B cell (primary cell): ENCODE measurements at regions not wholly inside any gene's neighbourhood (a gene's known extent, or its start where the extent isn't known, plus 50 kb on each side); places are given as distances from the start of the nearest gene placed in this dataset.

ENCODE experiments used
- ATAC-seq: fragments of 200-7000 bp; cut with Tn5 transposase; one replicate; pipeline ENCODE4 v1.10.0; 2021; ENCODE audit warnings: low read depth, mild to moderate bottlenecking, moderate number of reproducible peaks, moderate library complexity
- CTCF ChIA-PET: fragments of 350-600 bp; sonication (Branson Sonifier 250); formaldehyde crosslinking; loops from one replicate; lab custom pipeline; 2021; ENCODE audit warnings: antibody characterized with exemption, inconsistent platforms; lab: Charles Lee
- POLR2A ChIA-PET: fragments of 350-600 bp; sonication (Branson Sonifier 250); formaldehyde crosslinking; loops from one replicate; lab custom pipeline; 2021; ENCODE audit warnings: antibody characterized with exemption; lab: Charles Lee
- DNase-seq: peaks from one replicate; pipeline ENCODE4 v3.0.0; 2013
- H2AFZ ChIP-seq: 2 replicates; pipeline ENCODE4 v1.6.1; 2012; ENCODE audit warnings: mild to moderate bottlenecking, low read depth, low read length; ENCODE audit not compliant: insufficient read depth, poor library complexity, severe bottlenecking
- H3K27ac ChIP-seq, 2 donors: 1 replicate in 1 of 2; 2 replicates in 1 of 2; pipeline ENCODE4 v1.5.1; 2012 to 2013; ENCODE audit warnings: low read length in 2 of 2, mild to moderate bottlenecking in 2 of 2, moderate library complexity in 1 of 2
- H3K27me3 ChIP-seq, 4 experiments: fragments of 200-600 bp in 1 of 4; sonication (generic) in 1 of 4; replicated peaks in 1 of 4; 1 replicate in 2 of 4; 2 replicates in 2 of 4; pipeline versions ENCODE4 v1.6.1 to v1.7.0; 2013 to 2016; ENCODE audit warnings: low read length in 3 of 4, mild to moderate bottlenecking in 2 of 4, mixed read lengths in 1 of 4, moderate library complexity in 1 of 4; ENCODE audit not compliant: insufficient read depth in 4 of 4, control insufficient read depth in 3 of 4; ENCODE audit errors: control extremely low read depth in 1 of 4
- H3K36me3 ChIP-seq, 2 experiments: replicated peaks in 1 of 2; 1 replicate in 1 of 2; 2 replicates in 1 of 2; pipeline versions ENCODE4 v1.6.1 to v1.7.1; 2013; ENCODE audit warnings: low read length in 1 of 2; ENCODE audit not compliant: insufficient read depth in 2 of 2, control insufficient read depth in 1 of 2; ENCODE audit errors: control extremely low read depth in 1 of 2, extremely low read depth in 1 of 2
- H3K4me1 ChIP-seq, 2 donors: fragments of 200-600 bp in 1 of 2; sonication (generic) in 1 of 2; 1 replicate in 1 of 2; 2 replicates in 1 of 2; pipeline versions ENCODE4 v1.5.1 to v1.6.1; 2013 to 2017; ENCODE audit warnings: low read length in 2 of 2; ENCODE audit not compliant: control insufficient read depth in 2 of 2, insufficient read depth in 2 of 2
- H3K4me2 ChIP-seq: replicated peaks from 2 replicates; pipeline ENCODE3; 2012; ENCODE audit warnings: mild to moderate bottlenecking, low read depth, low read length; ENCODE audit not compliant: poor library complexity, severe bottlenecking
- H3K4me3 ChIP-seq, 5 experiments: fragments of 200-600 bp in 1 of 5; sonication (generic) in 1 of 5; 1 replicate in 3 of 5; 2 replicates in 2 of 5; pipeline versions ENCODE4 v1.5.1 to v1.7.0; 2011 to 2016; ENCODE audit warnings: low read length in 4 of 5, mild to moderate bottlenecking in 4 of 5, low read depth in 2 of 5, control low read depth in 1 of 5, moderate library complexity in 1 of 5; ENCODE audit not compliant: insufficient read depth in 1 of 5; ENCODE audit errors: control extremely low read depth in 1 of 5, extremely low read depth in 1 of 5
- H3K79me2 ChIP-seq: fragments of 200-600 bp; sonication (generic); one replicate; pipeline ENCODE4 v1.6.0; 2016; ENCODE audit warnings: low read length; ENCODE audit not compliant: control insufficient read depth, insufficient read depth
- H3K9ac ChIP-seq: fragments of 200-600 bp; sonication (generic); 2 replicates; pipeline ENCODE4 v1.6.1; 2017; ENCODE audit warnings: mild to moderate bottlenecking, low read length, moderate library complexity
- H3K9me3 ChIP-seq, 3 donors: one replicate each; pipeline versions ENCODE4 v1.6.1 to v1.7.1; 2013; ENCODE audit warnings: low read length in 2 of 3; ENCODE audit not compliant: control insufficient read depth in 2 of 3, insufficient read depth in 1 of 3; ENCODE audit errors: control extremely low read depth in 1 of 3
- H4K20me1 ChIP-seq: 2 replicates; pipeline ENCODE4 v1.6.0; 2012; ENCODE audit warnings: mild to moderate bottlenecking, low read length; ENCODE audit not compliant: insufficient read depth, control insufficient read depth, poor library complexity, severe bottlenecking
- H3K27ac Mint-ChIP-seq: one replicate; pipeline ENCODE4 v1.8.0; 2021; ENCODE audit warnings: mixed read lengths
- H3K27me3 Mint-ChIP-seq: one replicate; pipeline ENCODE4 v1.8.0; 2021; ENCODE audit warnings: mixed read lengths
- H3K4me1 Mint-ChIP-seq: one replicate; pipeline ENCODE4 v1.8.0; 2021; ENCODE audit warnings: mixed read lengths
- H3K4me3 Mint-ChIP-seq: one replicate; pipeline ENCODE4 v1.8.0; 2021; ENCODE audit warnings: mixed read lengths
- H3K9me3 Mint-ChIP-seq: one replicate; pipeline ENCODE4 v1.8.0; 2022; ENCODE audit warnings: mixed read lengths; ENCODE audit not compliant: insufficient read depth
- EZH2 ChIP-seq: IDR thresholded peaks from 2 replicates; pipeline ENCODE4 v1.6.1; 2012; ENCODE audit warnings: borderline replicate concordance, low read depth, mild to moderate bottlenecking, moderate library complexity, low read length; ENCODE audit not compliant: insufficient read depth, poor library complexity, severe bottlenecking
- WGBS: methylation state at CpG from one replicate; pipeline ENCODE4 v1.1.5; 2013; ENCODE audit warnings: missing lambda C conversion rate; ENCODE audit not compliant: insufficient coverage; 5-methylcytosine and 5-hydroxymethylcytosine counted together
- intact Hi-C: fragments of 100-400 bp; cut with micrococcal nuclease; formaldehyde crosslinking; loops from one replicate; pipeline ENCODE4 v1.10.0; 2022
- TF ChIP-seq, protein P1 (sequence below): fragments of 200-600 bp; IDR thresholded peaks from one replicate; pipeline ENCODE4 v1.8.0; 2022; ENCODE audit warnings: antibody characterized with exemption, mild to moderate bottlenecking

DNA sequence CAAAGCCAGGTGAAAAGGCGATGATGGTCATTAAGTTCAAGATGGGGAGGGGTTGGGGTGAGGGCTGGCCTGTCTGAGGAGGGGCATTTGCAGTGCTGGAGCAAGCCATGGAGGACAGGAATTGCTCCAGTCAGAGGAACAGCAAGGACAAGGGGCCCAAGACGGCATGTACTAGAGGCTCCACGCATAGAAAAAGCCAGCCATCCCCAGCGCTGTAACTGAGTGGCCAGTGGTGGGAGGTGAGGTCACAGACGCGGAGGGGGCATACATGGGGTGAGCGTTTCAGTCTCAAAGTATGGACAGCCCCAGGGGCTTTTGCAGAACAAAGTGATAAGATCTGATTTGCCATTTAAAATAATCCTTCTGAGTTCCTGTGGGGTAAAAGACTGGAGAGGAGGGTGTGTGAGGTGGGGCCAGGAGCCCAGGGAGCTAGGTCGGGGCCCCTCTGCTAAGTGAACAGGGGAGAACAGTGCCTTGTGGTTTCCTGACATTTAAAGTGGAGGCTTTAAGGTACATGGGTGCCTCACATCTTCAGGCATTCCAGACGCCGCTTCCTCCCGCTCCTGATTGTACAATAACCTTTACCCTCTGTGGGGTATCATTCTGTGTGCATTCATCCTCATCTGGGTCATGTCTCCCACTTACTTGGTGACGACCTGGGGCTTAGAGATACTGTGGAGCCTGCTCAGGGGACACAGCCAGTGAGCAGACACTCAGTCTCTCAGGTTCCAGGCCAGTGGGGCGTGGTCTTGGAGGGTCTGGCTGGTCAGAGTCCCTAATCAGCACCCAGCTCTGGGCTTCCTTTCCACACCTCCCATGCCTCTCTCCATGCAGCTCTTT is 105.6 kb upstream of the GPR26 start:
- Histone ChIP-seq H4K20me1 (no peaks in the 10 kb centered on the region), H3K4me1 (peaks cover 3 to 5% of the 10 kb centered on the region in 2 donors), H3K4me3 (no peak overlapping the region), H3K9ac (no peak overlapping the region), H3K9me3 (no peaks in the 10 kb centered on the region), H2AFZ (no peak overlapping the region), H3K4me2 (no peak overlapping the region), H3K27me3 (peaks cover 0 to 9% (median 0%) of the 10 kb centered on the region in 4 experiments), H3K27ac (no peak overlapping the region), H3K36me3 (no peaks in the 10 kb centered on the region), H3K79me2 (no peaks in the 10 kb centered on the region)
- 76% methylated on average over 8 of the region's 13 CpGs for WGBS
- TF ChIP-seq EZH2, result no peak
- TF ChIP-seq, protein P1, sequence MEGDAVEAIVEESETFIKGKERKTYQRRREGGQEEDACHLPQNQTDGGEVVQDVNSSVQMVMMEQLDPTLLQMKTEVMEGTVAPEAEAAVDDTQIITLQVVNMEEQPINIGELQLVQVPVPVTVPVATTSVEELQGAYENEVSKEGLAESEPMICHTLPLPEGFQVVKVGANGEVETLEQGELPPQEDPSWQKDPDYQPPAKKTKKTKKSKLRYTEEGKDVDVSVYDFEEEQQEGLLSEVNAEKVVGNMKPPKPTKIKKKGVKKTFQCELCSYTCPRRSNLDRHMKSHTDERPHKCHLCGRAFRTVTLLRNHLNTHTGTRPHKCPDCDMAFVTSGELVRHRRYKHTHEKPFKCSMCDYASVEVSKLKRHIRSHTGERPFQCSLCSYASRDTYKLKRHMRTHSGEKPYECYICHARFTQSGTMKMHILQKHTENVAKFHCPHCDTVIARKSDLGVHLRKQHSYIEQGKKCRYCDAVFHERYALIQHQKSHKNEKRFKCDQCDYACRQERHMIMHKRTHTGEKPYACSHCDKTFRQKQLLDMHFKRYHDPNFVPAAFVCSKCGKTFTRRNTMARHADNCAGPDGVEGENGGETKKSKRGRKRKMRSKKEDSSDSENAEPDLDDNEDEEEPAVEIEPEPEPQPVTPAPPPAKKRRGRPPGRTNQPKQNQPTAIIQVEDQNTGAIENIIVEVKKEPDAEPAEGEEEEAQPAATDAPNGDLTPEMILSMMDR, result no peak
- intact Hi-C loops, result no loop called here
- peaks cover 14% of the 10 kb centered on the region for H3K27me3 Mint-ChIP-seq
- ChIA-PET POLR2A (no interaction called here), CTCF (interaction anchor here (0.9 to 5.5 kb wide), 4 partner anchors 10 to 995 kb away, joined by 3 to 71 read pairs (median 18); no protein-coding TSS in a partner anchor)
- H3K9me3 Mint-ChIP-seq, result no peaks in the 10 kb centered on the region
- no peak for ATAC-seq
- no peak overlapping the region for H3K4me3 Mint-ChIP-seq
- no peak for DNase-seq
- H3K4me1 Mint-ChIP-seq, result no peaks in the 10 kb centered on the region
- no peak overlapping the region for H3K27ac Mint-ChIP-seq

DNA sequence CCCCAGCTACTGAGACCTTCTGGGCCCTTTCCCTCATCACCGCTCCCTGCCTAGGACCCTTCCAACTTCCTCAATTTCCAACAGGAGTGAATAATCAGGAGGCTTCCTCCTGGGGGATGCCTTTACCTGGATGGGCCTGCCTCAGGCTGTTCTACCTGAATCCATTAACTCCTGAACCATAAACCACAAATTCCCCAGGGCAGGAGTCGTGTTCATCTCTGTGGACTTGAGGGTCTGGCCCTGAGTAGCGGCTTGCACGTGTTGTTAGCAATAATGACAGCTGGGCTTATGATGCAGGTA is 105.1 kb upstream of the GPR26 start:
- peaks cover 0 to 9% (median 0%) of the 10 kb centered on the region in 4 experiments for H3K27me3 ChIP-seq
- POLR2A ChIA-PET, result no interaction called here
- DNase-seq, result no peak

More for the DNA sequence above, 105.1 kb upstream of the GPR26 start:
- ATAC-seq, result no peak
- Mint-ChIP-seq H3K27ac (no peak overlapping the region), H3K4me3 (no peak overlapping the region), H3K4me1 (no peaks in the 10 kb centered on the region), H3K27me3 (peaks cover 19% of the 10 kb centered on the region), H3K9me3 (no peaks in the 10 kb centered on the region)
- no peak overlapping the region for H3K4me3 ChIP-seq
- H3K4me1 ChIP-seq, result peaks cover 3 to 5% of the 10 kb centered on the region in 2 donors
- H3K27ac ChIP-seq, result no peak overlapping the region
- CTCF ChIA-PET, result interaction anchor here (1.2 to 5.5 kb wide), 3 partner anchors 428 to 996 kb away, joined by 3 to 71 read pairs (median 32); no protein-coding TSS in a partner anchor
- no peaks in the 10 kb centered on the region for H3K79me2 ChIP-seq
- H3K9me3 ChIP-seq, result no peaks in the 10 kb centered on the region
- WGBS, result 48% methylated on average over 3 of the region's 4 CpGs
- H3K9ac ChIP-seq, result no peak overlapping the region
- H3K4me2 ChIP-seq, result no peak overlapping the region
- TF ChIP-seq EZH2, result no peak
- TF ChIP-seq, protein P1, result no peak
- intact Hi-C loops, result no loop called here
- no peak overlapping the region for H2AFZ ChIP-seq
- H3K36me3 ChIP-seq, result no peaks in the 10 kb centered on the region
- no peaks in the 10 kb centered on the region for H4K20me1 ChIP-seq
